H1 (cell line): ENCODE measurements at regions not wholly inside any gene's neighbourhood (a gene's known extent, or its start where the extent isn't known, plus 50 kb on each side); places are given as distances from the start of the nearest gene placed in this dataset.

ENCODE experiments used
- CTCF ChIA-PET: fragments of 300-600 bp; sonication (Branson Sonifier 250); formaldehyde crosslinking; loops from one replicate; lab custom pipeline; 2021; ENCODE audit not compliant: partially characterized antibody; lab: Charles Lee
- POLR2A ChIA-PET: fragments of 300-600 bp; sonication (Branson Sonifier 250); formaldehyde crosslinking; loops from one replicate; lab custom pipeline; 2021; ENCODE audit warnings: inconsistent platforms; ENCODE audit not compliant: partially characterized antibody; lab: Charles Lee
- DNase-seq, 2 experiments: peaks; one replicate each; pipeline versions ENCODE4 v3.0.0 to v3.0.0-alpha.2; 2010 to 2022; ENCODE audit warnings: low spot score in 2 of 2, low read depth in 1 of 2, mixed read lengths in 1 of 2
- FAIRE-seq: peaks from 2 replicates; lab custom pipeline; 2011; peaks lifted over from hg19 to GRCh38; lab: Jason Lieb, UNC
- H2AFZ ChIP-seq: 2 replicates; pipeline ENCODE4 v1.8.1; 2012; ENCODE audit warnings: low read length, inconsistent platforms
- H2AK5ac ChIP-seq: 2 replicates; pipeline ENCODE4 v1.6.1; 2013; ENCODE audit warnings: low read depth, low read length
- H2BK120ac ChIP-seq: replicated peaks from 2 replicates; pipeline ENCODE3; 2013; ENCODE audit warnings: low read depth, low read length, inconsistent platforms
- H2BK12ac ChIP-seq: 2 replicates; pipeline ENCODE4 v1.6.1; 2013; ENCODE audit warnings: low read depth, low read length
- H2BK15ac ChIP-seq: 2 replicates; pipeline ENCODE4 v1.6.1; 2013; ENCODE audit warnings: low read length
- H2BK20ac ChIP-seq: 2 replicates; pipeline ENCODE4 v1.6.1; 2013; ENCODE audit warnings: low read length
- H2BK5ac ChIP-seq: 2 replicates; pipeline ENCODE4 v1.6.1; 2013; ENCODE audit warnings: low read depth, low read length
- H3K14ac ChIP-seq: 2 replicates; pipeline ENCODE4 v1.6.1; 2013; ENCODE audit warnings: inconsistent platforms; ENCODE audit not compliant: insufficient read length
- H3K18ac ChIP-seq: 2 replicates; pipeline ENCODE4 v1.6.1; 2013; ENCODE audit warnings: low read length; ENCODE audit errors: extremely low read depth
- H3K23ac ChIP-seq: 2 replicates; pipeline ENCODE4 v1.6.1; 2013; ENCODE audit warnings: inconsistent platforms; ENCODE audit not compliant: insufficient read length
- H3K23me2 ChIP-seq: 2 replicates; pipeline ENCODE4 v1.6.1; 2013; ENCODE audit warnings: low read depth, low read length
- H3K27ac ChIP-seq: 2 replicates; pipeline ENCODE4 v1.6.1; 2011; ENCODE audit warnings: low read depth, low read length, inconsistent platforms
- H3K27me3 ChIP-seq, 4 experiments: replicated peaks in 1 of 4; 1 replicate in 1 of 4; 2 replicates in 3 of 4; pipeline versions ENCODE4 v1.6.1 to v1.8.1; 2011 to 2013; ENCODE audit warnings: low read length in 3 of 4, mild to moderate bottlenecking in 3 of 4, inconsistent platforms in 2 of 4, mixed read lengths in 2 of 4, moderate library complexity in 1 of 4; ENCODE audit not compliant: control insufficient read depth in 3 of 4, insufficient read depth in 3 of 4; ENCODE audit errors: extremely low read depth in 1 of 4
- H3K36me3 ChIP-seq, 4 experiments: 2 replicates each; pipeline versions ENCODE4 v1.6.1 to v1.8.1; 2011 to 2013; ENCODE audit warnings: mild to moderate bottlenecking in 4 of 4, low read length in 3 of 4, moderate library complexity in 2 of 4, control low read depth in 1 of 4, inconsistent platforms in 1 of 4; ENCODE audit not compliant: insufficient read depth in 4 of 4, control insufficient read depth in 2 of 4
- H3K4ac ChIP-seq: replicated peaks from 2 replicates; pipeline ENCODE3; 2013; ENCODE audit warnings: low read length, low read depth, mixed read lengths, inconsistent platforms; ENCODE audit not compliant: insufficient read length
- H3K4me1 ChIP-seq, 4 experiments: replicated peaks in 1 of 4; 1 replicate in 1 of 4; 2 replicates in 3 of 4; pipeline versions ENCODE4 v1.6.1 to v1.8.1; 2011 to 2013; ENCODE audit warnings: low read length in 3 of 4, inconsistent platforms in 2 of 4, mixed read lengths in 1 of 4; ENCODE audit not compliant: insufficient read depth in 4 of 4, control insufficient read depth in 3 of 4
- H3K4me2 ChIP-seq, 2 experiments: 2 replicates each; pipeline versions ENCODE4 v1.6.1 to v1.8.1; 2011 to 2013; ENCODE audit warnings: low read depth in 2 of 2, low read length in 2 of 2, control low read depth in 1 of 2, inconsistent platforms in 1 of 2, mild to moderate bottlenecking in 1 of 2; ENCODE audit not compliant: insufficient read depth in 1 of 2
- H3K4me3 ChIP-seq, 4 experiments: fragments of 200-600, 300-600 bp in 1 of 4; sonication (generic), shearing (Covaris generic), sonication (Bioruptor Twin) in 1 of 4; 2 replicates each; pipeline versions ENCODE4 v1.5.1 to v1.8.1; 2011 to 2016; ENCODE audit warnings: low read length in 4 of 4, low read depth in 3 of 4, control low read depth in 2 of 4, inconsistent platforms in 2 of 4, mild to moderate bottlenecking in 2 of 4, mixed read lengths in 1 of 4, moderate library complexity in 1 of 4; ENCODE audit not compliant: insufficient read depth in 2 of 4; ENCODE audit errors: extremely low read depth in 1 of 4
- H3K56ac ChIP-seq: replicated peaks from 2 replicates; pipeline ENCODE3; 2013; ENCODE audit warnings: low read depth, mild to moderate bottlenecking, mixed read lengths, low read length, inconsistent platforms; ENCODE audit not compliant: insufficient read length
- H3K79me1 ChIP-seq: 2 replicates; pipeline ENCODE4 v1.6.1; 2013; ENCODE audit warnings: low read depth, low read length, control low read depth
- H3K79me2 ChIP-seq, 2 experiments: 2 replicates each; pipeline versions ENCODE4 v1.6.1 to v1.8.1; 2012 to 2013; ENCODE audit warnings: low read length in 2 of 2, mild to moderate bottlenecking in 2 of 2, inconsistent platforms in 1 of 2; ENCODE audit not compliant: insufficient read depth in 2 of 2, control insufficient read depth in 1 of 2
- H3K9ac ChIP-seq, 4 experiments: replicated peaks in 1 of 4; 1 replicate in 1 of 4; 2 replicates in 3 of 4; pipeline versions ENCODE4 v1.6.1 to v1.8.1; 2011 to 2013; ENCODE audit warnings: low read depth in 3 of 4, low read length in 3 of 4, control low read depth in 2 of 4, mild to moderate bottlenecking in 2 of 4, moderate library complexity in 2 of 4, inconsistent platforms in 1 of 4; ENCODE audit errors: extremely low read depth in 1 of 4
- H3K9me3 ChIP-seq, 2 experiments: 2 replicates each; pipeline versions ENCODE4 v1.6.1 to v1.8.1; 2012 to 2013; ENCODE audit warnings: mild to moderate bottlenecking in 2 of 2, moderate library complexity in 2 of 2, control low read depth in 1 of 2, inconsistent platforms in 1 of 2, low read depth in 1 of 2, low read length in 1 of 2, mixed read lengths in 1 of 2; ENCODE audit not compliant: insufficient read depth in 2 of 2
- H4K20me1 ChIP-seq, 2 experiments: replicated peaks in 1 of 2; 2 replicates each; pipeline versions ENCODE3 to v1.8.1; 2011 to 2013; ENCODE audit warnings: inconsistent platforms in 2 of 2, low read length in 2 of 2, mild to moderate bottlenecking in 1 of 2; ENCODE audit not compliant: insufficient read depth in 2 of 2, control insufficient read depth in 1 of 2
- H4K5ac ChIP-seq: 2 replicates; pipeline ENCODE4 v1.6.1; 2013; ENCODE audit warnings: low read length, low read depth, mixed read lengths, inconsistent platforms; ENCODE audit not compliant: insufficient read length
- H4K8ac ChIP-seq: 2 replicates; pipeline ENCODE4 v1.8.0; 2013; ENCODE audit warnings: mild to moderate bottlenecking, moderate library complexity, low read length, inconsistent platforms; ENCODE audit not compliant: insufficient read depth; ENCODE audit errors: extremely low read depth
- H4K91ac ChIP-seq: replicated peaks from 2 replicates; pipeline ENCODE3; 2013; ENCODE audit warnings: low read length, mixed read lengths, inconsistent platforms; ENCODE audit not compliant: insufficient read length
- CEBPB ChIP-seq: IDR thresholded peaks from 2 replicates; pipeline ENCODE4 v1.6.1; 2012; ENCODE audit warnings: low read depth, low read length
- FOSL1 ChIP-seq: IDR thresholded peaks from 2 replicates; pipeline ENCODE4 v1.6.1; 2011; ENCODE audit warnings: mild to moderate bottlenecking, low read depth, low read length, moderate library complexity; ENCODE audit not compliant: insufficient read depth
- JUN ChIP-seq: IDR thresholded peaks from 2 replicates; pipeline ENCODE4 v1.6.1; 2011; ENCODE audit warnings: low read depth, mild to moderate bottlenecking, improper control_type of control experiment, low read length
- NRF1 ChIP-seq: IDR thresholded peaks from 2 replicates; pipeline ENCODE4 v1.6.1; 2011; ENCODE audit warnings: mild to moderate bottlenecking, low read depth, low read length, improper control_type of control experiment
- SRF ChIP-seq: IDR thresholded peaks from 2 replicates; pipeline ENCODE4 v1.6.1; 2011; ENCODE audit warnings: mild to moderate bottlenecking, low read depth, low read length, moderate library complexity
- TAF1 ChIP-seq: IDR thresholded peaks from 2 replicates; pipeline ENCODE4 v1.6.1; 2011; ENCODE audit warnings: mild to moderate bottlenecking, low read depth, low read length
- YY1 ChIP-seq: IDR thresholded peaks from 2 replicates; pipeline ENCODE4 v1.6.1; 2011; ENCODE audit warnings: low read depth, mild to moderate bottlenecking, low read length
- ZNF274 ChIP-seq: IDR thresholded peaks from 2 replicates; pipeline ENCODE4 v1.7.0; 2012; ENCODE audit warnings: low read length, borderline replicate concordance; ENCODE audit errors: extremely low read depth
- WGBS, 2 experiments: shearing (Covaris generic) in 1 of 2; methylation state at CpG; one replicate each; pipeline versions ENCODE4 v1.1.6 to v1.1.7; 2013 to 2015; ENCODE audit warnings: low lambda C conversion rate in 2 of 2, mixed read lengths in 2 of 2, inconsistent platforms in 1 of 2, low coverage in 1 of 2, missing lambda C conversion rate in 1 of 2; ENCODE audit not compliant: insufficient replicate concordance in 2 of 2, insufficient coverage in 1 of 2, insufficient read length in 1 of 2; ENCODE audit errors: extremely low coverage in 1 of 2, missing lambda C conversion rate in 1 of 2; 5-methylcytosine and 5-hydroxymethylcytosine counted together
- TF ChIP-seq, protein P1 (sequence below): IDR thresholded peaks from 2 replicates; pipeline ENCODE4 v1.6.1; 2011; ENCODE audit warnings: low read depth, mild to moderate bottlenecking, low read length; ENCODE audit not compliant: insufficient read depth

DNA sequence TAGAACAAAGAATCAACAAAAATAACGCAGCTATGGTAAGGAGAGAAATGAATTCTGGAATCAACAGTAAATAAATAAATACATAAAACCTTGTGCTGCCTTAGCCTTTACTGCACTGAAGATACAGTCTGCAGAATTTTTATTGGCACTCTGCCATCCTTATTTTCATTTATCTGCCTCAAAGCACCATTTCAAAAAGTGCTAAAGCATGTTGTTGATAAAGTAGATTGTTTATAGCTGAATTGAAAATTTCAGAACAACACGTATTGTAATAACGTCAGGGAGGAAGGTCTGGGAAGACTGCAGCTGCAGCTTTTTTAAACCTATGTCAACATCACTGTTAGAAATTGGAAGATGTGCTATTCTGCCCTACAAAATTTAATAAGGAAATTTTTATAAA, 787.2 kb downstream of the PLCL1 start:
- Histone ChIP-seq H3K14ac (no peak overlapping the region), H3K27ac (no peak overlapping the region), H3K36me3 (no peaks in the 10 kb centered on the region), H2BK12ac (no peak overlapping the region), H3K4ac (no peak overlapping the region), H3K4me2 (no peak overlapping the region), H3K56ac (no peak overlapping the region), H3K79me2 (no peaks in the 10 kb centered on the region), H4K91ac (no peak overlapping the region), H3K79me1 (no peaks in the 10 kb centered on the region), H3K4me3 (no peak overlapping the region), H3K9ac (no peak overlapping the region), H3K9me3 (no peaks in the 10 kb centered on the region), H3K23ac (no peak overlapping the region), H2BK20ac (no peak overlapping the region), H2AK5ac (no peak overlapping the region), H2AFZ (no peak overlapping the region), H3K4me1 (no peaks in the 10 kb centered on the region), H4K20me1 (no peaks in the 10 kb centered on the region), H2BK5ac (no peak overlapping the region), H3K23me2 (no peaks in the 10 kb centered on the region), H2BK120ac (no peak overlapping the region), H2BK15ac (no peak overlapping the region), H3K18ac (no peak overlapping the region), H4K8ac (no peak overlapping the region), H4K5ac (no peak overlapping the region), H3K27me3 (peaks cover 0 to 1% (median 0%) of the 10 kb centered on the region in 4 experiments; a peak in 1 of 7 replicates)
- POLR2A ChIA-PET: no interaction called here
- CTCF ChIA-PET: no interaction called here
- WGBS, 2 experiments: 85% methylated on average over 3 of the region's 3 CpGs; no CpG with 5 or more reads in 1 of the 2 experiments
- DNase-seq: no peak
- no peak for FAIRE-seq
- TF ChIP-seq YY1 (no peak), NRF1 (no peak), ZNF274 (no peak), CEBPB (no peak), SRF (no peak), FOSL1 (no peak), TAF1 (no peak), JUN (no peak)
- TF ChIP-seq, protein P1, sequence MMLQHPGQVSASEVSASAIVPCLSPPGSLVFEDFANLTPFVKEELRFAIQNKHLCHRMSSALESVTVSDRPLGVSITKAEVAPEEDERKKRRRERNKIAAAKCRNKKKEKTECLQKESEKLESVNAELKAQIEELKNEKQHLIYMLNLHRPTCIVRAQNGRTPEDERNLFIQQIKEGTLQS: no peak
